ENCODE measurements at regions not wholly inside any gene's neighbourhood (a gene's known extent, or its start where the extent isn't known, plus 50 kb on each side); places are given as distances from the start of the nearest gene placed in this dataset.
A peak's percentile ranks its signal among the peaks of the same experiment; 100 is the strongest.
"Not testable (repeated sequence)": the region's sequence is repeated elsewhere in the genome, so short reads cannot be mapped to it uniquely, and the experiment has no call there.

DNA sequence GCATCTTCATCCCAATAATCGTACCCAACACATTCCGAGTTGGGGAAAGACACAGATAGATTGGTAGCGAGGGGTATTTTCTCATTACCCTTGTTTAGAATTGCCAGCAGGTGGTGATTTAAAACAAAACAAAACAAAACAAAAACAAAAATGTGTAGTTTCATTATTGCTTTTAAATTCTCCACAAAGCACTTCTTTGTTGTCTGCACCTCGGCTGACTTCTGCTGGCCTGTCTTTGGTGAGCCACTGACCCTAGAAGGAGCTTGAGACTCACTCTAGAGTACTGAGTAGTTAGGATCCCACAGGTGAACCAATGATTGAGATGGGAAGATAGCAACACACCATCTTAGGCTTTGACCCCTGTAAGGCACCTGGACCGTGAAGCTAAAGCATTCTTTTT is 105.4 kb upstream of the BET1 start:
- no peak for DNase-seq (ENCODE audit: low spot score)

DNA sequence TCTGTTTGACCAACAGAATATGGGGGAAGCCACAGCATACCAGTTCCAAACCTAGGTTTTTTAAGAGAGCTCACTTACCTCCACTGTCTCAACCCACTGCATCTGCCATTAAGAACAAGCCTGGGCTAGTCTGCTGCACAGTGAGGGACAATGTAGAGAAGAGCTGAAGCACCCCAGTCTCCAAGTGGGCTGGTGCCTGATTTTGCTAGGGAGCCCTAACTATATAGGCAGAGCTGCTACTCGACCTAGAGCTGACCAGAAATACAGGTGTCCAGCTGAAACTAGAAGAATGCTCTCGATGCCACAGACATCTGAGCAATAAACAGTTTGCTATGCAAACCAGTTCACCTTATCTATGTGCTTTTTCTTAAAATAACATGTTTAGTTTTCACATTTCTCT is 106.9 kb upstream of the BET1 start:
- DNase-seq (ENCODE audit: low spot score): no peak

GRCh38 chr7:94115316-94115715 is 111.2 kb upstream of the BET1 start:
- no peak for DNase-seq (ENCODE audit: low spot score)

DNA sequence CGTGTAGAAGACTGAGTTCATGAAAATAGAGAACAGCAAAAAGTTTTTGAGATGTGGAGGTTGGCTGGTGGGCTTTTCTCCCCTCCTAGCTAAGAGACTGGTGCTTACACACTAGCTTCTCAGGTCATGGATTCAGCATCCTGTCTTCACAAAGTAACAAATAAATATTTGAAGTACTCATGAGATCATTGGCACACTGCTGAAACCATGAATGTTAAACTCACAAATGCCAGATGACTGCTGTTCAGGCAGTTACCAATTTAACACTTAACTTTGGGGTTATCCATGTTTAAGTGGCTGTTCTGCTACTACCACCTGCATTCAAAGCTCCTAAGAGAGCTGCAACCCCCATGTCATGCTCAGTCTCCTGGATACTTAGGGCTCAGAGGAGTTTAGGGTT is 119.0 kb upstream of the BET1 start:
- no peak for DNase-seq (ENCODE audit: low spot score)

GRCh38 chr7:94127026-94127425 is 122.9 kb upstream of the BET1 start:
- no peak for DNase-seq (ENCODE audit: low spot score)

GRCh38 chr7:94128072-94128471 is 123.9 kb upstream of the BET1 start:
- DNase-seq (ENCODE audit: low spot score): no peak

- no peak for DNase-seq (ENCODE audit: low spot score)
Observed at GRCh38 chr7:94129443-94130140, 125.4 kb upstream of the BET1 start.

DNA sequence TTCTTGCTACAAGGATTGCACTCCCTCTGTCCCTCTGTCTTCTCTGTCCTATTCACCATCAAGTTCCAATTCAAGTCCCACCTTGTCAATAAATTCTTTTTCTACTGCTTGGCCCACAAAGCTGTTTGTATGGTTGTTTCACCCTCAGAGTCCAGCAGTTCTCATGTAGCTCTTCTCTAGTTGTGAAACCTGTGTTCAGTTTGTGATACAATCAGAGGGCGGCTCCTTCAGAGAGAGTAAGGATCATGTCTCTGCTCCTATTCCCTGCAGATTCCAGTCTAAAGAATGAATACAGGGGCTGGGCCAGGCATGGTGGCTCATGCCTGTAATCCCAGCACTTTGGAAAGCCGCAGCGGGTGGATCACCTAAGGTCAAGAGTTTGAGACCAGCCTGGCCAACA is 126.6 kb upstream of the BET1 start:
- no peak for DNase-seq (ENCODE audit: low spot score)

- DNase-seq (ENCODE audit: low spot score): no peak
Observed at GRCh38 chr7:94133460-94133859, 129.3 kb upstream of the BET1 start.

GRCh38 chr7:94135180-94135579 is 131.0 kb upstream of the BET1 start:
- no peak for DNase-seq (ENCODE audit: low spot score)

DNA sequence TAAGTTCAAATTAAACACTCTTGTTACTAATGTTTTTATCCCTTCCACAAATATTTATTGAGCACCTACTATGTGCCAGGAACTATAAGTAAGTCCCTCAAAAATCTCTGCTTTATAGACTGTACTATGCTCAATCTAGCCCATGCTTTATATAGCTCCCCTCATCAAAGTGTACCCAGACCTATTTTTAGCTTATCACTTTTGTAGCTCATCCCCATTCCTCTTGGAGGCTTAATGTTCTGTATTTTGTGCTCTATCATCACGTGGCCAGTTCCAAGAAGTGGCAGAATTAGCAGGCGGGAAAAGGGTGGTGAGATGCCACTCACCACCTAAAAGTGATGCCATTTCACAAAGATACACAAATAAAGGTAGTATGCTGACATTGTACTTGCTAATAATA is 138.1 kb upstream of the BET1 start:
- no peak for DNase-seq (ENCODE audit: low spot score)

DNA sequence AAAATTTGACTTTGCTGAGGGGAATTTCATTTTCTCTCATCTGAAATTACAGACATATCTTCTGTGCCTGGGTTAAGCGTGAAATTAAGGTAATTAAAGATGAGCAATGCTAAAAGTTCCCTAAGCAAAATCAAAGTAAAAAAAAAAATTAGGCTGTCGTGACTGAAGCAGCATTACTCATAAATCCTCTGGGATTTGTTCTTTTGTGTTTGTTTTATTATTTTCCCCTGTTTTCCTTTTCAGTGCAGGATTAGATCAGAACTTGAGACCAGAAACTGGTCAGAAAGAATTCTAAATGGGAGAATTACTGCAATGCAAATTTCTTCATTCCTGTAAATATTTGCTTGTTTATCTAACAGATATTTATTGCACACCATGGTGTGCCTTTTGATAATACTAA is 141.4 kb upstream of the BET1 start:
- no peak for DNase-seq (ENCODE audit: low spot score)

GRCh38 chr7:94146408-94146807 is 142.3 kb upstream of the BET1 start:
- DNase-seq (ENCODE audit: low spot score): no peak

DNA sequence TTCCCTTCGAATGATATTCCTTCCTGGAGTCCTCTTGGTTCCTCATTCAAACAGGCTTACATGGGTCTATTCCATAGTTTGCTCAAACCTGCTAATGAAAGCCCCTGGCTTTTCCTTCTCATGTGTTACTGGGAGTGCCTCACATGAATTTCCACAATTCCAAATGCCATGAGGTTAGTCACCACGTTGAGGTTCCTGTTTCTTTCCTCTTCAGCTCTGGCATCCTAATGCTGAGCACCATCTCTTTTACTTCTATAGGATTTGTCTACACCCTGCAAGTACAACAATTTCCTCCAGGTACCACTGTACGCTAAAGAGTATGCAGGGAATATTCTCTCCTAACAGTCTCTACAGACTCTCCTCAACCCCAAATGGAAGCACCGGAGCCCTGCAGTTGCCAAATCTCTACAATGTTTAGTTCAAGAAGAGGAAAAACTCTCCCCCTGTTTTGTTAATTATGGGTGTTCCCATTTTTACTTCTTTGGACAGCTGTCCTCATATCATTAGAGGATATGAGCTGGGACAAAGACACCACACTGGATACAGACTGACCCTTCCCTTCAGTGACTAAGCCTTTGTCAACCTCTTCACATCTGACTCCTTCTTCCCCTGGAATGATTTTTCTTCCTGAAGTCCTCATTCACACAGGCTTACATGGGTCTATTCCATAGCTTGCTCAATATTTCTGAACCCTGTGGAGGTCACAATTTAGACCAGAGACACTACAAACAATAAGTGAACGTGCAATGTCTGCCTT is 145.8 kb upstream of the BET1 start:
- DNase-seq (ENCODE audit: low spot score): no peak

DNA sequence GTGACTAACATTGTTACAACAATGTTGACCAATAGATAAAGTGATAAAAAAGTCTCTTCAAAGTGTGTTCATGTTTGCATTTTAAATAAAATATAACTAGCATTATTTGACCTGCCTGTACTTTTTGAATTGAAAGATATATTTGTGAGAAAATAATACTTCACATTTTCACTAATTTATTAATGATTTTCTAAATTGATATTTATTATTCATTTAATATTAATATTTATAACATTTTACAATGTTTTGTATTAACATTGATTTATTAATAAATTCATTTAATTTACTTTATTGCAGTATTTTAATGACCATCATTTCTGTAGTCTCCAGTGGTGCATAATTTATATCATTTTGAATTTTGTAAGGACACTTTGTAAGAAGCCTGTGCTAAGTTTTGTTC is 150.0 kb upstream of the BET1 start:
- DNase-seq (ENCODE audit: low spot score): no peak

- DNase-seq (ENCODE audit: low spot score): no peak
Observed at GRCh38 chr7:94154858-94155257, 150.7 kb upstream of the BET1 start.

DNA sequence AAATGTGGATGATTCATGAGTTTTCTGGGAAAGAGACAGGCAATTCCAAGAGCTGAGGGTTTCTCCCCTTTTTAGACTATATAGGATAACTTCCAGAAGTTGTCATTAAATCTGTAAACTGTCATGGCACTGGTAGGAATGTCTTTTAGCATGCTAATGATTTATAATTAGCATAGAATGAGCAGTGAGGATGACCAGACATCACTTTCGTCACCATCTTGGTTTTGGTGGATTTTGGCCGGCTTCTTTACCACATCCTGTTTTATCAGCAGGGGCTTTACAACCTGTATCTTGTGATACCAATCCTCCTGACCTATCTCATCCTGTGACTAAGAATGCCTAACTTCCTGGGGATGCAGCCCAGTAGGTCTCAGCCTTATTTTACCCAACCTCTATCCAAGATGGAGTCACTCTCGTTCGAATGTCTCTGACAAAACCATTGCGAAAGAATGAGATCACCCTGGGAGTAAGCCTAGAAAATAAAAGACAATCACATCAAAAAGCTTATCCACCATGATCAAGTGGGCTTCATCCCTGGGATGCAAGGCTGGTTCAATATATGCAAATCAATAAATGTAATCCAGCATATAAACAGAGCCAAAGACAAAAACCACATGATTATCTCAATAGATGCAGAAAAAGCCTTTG is 153.6 kb upstream of the BET1 start:
- DNase-seq (ENCODE audit: low spot score): not testable (repeated sequence)

DNA sequence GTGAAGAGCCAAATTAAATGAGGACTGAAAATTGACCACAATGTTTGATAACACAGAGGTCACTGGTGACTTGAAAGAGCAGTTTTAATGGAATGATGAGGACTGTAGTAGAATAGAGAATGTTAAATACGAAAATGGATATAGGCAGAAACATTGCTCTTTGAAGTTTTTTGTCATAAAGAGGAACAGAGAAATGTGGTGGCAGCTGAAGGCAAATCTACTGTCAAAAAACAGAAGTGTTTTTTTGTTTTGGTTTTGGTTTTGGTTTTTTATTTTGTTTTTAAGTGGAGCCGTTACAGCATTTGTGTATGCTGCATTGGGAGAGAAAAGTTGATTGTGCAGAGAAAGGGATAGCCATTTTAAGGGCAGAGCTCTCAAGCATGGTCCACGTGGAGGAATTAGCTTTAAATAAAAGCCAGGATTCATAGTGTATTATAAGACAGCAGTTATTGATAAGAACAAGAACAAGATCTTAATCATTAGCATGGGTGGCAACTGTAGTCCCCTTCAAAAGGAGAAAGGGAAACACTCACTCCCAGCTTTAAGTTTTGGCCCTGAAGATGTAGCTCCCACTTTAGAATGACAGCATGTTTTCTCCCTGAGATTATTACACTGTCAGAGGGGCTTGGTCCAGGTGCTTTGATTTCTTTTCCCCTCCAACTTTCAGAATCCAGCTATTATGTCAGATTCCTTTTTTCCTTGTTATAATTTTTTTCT is 156.7 kb upstream of the BET1 start:
- peak; percentile 8 for DNase-seq (ENCODE audit: low spot score)

DNA sequence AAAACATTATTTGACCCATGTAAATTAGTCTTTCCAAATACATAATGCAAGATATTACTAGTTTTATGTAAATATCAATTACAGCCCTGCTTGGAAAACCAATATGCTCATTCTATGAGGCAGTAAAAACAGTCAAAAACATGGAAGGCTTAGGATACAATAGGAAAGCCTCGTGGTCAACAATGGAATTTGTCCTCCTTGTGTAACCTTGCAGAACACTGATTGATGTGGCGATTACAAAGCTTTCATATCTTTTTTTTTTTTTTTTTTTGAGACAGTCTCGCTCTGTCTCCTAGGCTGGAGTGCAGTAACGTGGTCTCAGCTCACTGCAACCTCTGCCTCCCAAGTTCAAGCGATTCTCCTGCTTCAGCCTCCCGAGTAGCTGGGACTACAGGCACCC is 157.3 kb upstream of the BET1 start:
- DNase-seq (ENCODE audit: low spot score): no peak

DNA sequence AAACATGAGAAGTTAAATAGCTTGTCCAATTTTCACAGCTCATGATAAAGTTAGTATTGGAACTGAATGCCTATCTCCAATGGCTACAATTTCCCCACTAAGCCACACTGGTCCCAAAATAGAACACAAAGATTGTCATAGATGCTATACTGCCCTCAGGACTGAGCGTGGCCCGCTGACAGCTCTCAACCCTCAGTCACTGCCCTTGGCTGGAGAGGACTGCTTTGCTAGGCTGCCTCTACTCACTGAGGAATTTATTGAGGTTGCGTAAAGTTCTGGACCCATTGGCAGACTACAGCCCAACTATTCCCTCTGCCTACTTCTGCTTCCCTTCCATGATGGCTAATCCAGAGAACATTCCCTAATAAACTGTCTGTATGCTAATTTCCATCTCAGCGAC is 165.5 kb upstream of the BET1 start:
- DNase-seq (ENCODE audit: low spot score): no peak

GRCh38 chr7:94170836-94171235 is 166.7 kb upstream of the BET1 start:
- no peak for DNase-seq (ENCODE audit: low spot score)

GRCh38 chr7:94173436-94173835 is 169.3 kb upstream of the BET1 start:
- no peak for DNase-seq (ENCODE audit: low spot score)

DNA sequence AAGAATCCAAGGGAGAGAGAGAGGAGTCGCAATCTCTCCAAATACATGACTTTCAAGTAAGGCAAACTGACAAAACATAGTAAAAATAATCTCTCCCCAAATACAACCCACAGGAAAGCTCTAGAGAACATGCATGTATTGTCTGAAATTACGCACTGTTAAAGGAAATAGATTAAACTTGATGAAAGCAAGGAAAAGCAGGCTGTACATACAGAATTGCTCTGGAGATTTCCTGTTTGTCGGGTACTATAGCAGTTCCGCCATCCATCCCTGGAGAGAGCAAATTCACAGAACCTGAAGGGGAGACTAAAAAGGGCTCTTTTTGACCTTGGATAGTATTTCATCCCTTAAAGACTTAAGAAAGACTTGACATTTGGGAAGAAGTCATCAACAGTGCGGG is 170.2 kb upstream of the BET1 start:
- DNase-seq (ENCODE audit: low spot score): no peak

Measured in globus pallidus (tissue), 1 donor.